CD14-positive monocyte (primary cell): ENCODE measurements at regions not wholly inside any gene's neighbourhood (a gene's known extent, or its start where the extent isn't known, plus 50 kb on each side); places are given as distances from the start of the nearest gene placed in this dataset.

ENCODE experiments used
- DNase-seq, 3 donors: peaks; one replicate each; pipeline ENCODE4 v3.0.0-alpha.2; 2011 to 2022
- H2AFZ ChIP-seq: 2 replicates; pipeline ENCODE4 v1.6.0; 2012; ENCODE audit warnings: mild to moderate bottlenecking, low read depth, low read length, inconsistent platforms; ENCODE audit not compliant: insufficient read depth, poor library complexity, severe bottlenecking
- H3K27ac ChIP-seq, 2 donors: 1 replicate in 1 of 2; 2 replicates in 1 of 2; pipeline ENCODE4 v1.5.1; 2012 to 2013; ENCODE audit warnings: low read length in 2 of 2, control low read depth in 1 of 2, inconsistent platforms in 1 of 2, low read depth in 1 of 2, mild to moderate bottlenecking in 1 of 2
- H3K27me3 ChIP-seq, 2 donors: one replicate each; pipeline versions ENCODE4 v1.6.0 to v1.6.1; 2011 to 2013; ENCODE audit warnings: low read length in 2 of 2; ENCODE audit not compliant: control insufficient read depth in 2 of 2, insufficient read depth in 2 of 2
- H3K36me3 ChIP-seq, 2 donors: replicated peaks in 1 of 2; 1 replicate in 1 of 2; 2 replicates in 1 of 2; pipeline versions ENCODE4 v1.5.1 to v1.6.1; 2012 to 2013; ENCODE audit warnings: low read length in 2 of 2, control low read depth in 1 of 2, inconsistent platforms in 1 of 2, mild to moderate bottlenecking in 1 of 2; ENCODE audit not compliant: insufficient read depth in 2 of 2, control insufficient read depth in 1 of 2
- H3K4me1 ChIP-seq, 2 donors: 1 replicate in 1 of 2; 2 replicates in 1 of 2; pipeline versions ENCODE4 v1.5.1 to v1.6.1; 2012 to 2013; ENCODE audit warnings: low read length in 2 of 2, control low read depth in 1 of 2, inconsistent platforms in 1 of 2, mild to moderate bottlenecking in 1 of 2, moderate library complexity in 1 of 2; ENCODE audit not compliant: insufficient read depth in 2 of 2, control insufficient read depth in 1 of 2
- H3K4me2 ChIP-seq: replicated peaks from 2 replicates; pipeline ENCODE3; 2012; ENCODE audit warnings: low read length, moderate library complexity, mild to moderate bottlenecking; ENCODE audit not compliant: poor library complexity, severe bottlenecking; ENCODE audit errors: extremely low read depth
- H3K4me3 ChIP-seq, 3 experiments: fragments of 200-600 bp in 1 of 3; sonication (generic) in 1 of 3; replicated peaks in 1 of 3; 1 replicate in 2 of 3; 2 replicates in 1 of 3; pipeline ENCODE4 v1.5.1; 2011 to 2013; ENCODE audit warnings: low read length in 3 of 3, mild to moderate bottlenecking in 3 of 3, control low read depth in 2 of 3, low read depth in 2 of 3, inconsistent platforms in 1 of 3, moderate library complexity in 1 of 3
- H3K79me2 ChIP-seq: 2 replicates; pipeline ENCODE4 v1.6.0; 2012; ENCODE audit warnings: mild to moderate bottlenecking, control low read depth, inconsistent platforms, low read length, moderate library complexity; ENCODE audit not compliant: insufficient read depth
- H3K9ac ChIP-seq: 2 replicates; pipeline ENCODE4 v1.6.0; 2017; ENCODE audit warnings: low read length, mild to moderate bottlenecking; ENCODE audit not compliant: insufficient read depth, poor library complexity, severe bottlenecking
- H3K9me3 ChIP-seq, 2 donors: replicated peaks in 1 of 2; 1 replicate in 1 of 2; 2 replicates in 1 of 2; pipeline versions ENCODE4 v1.5.1 to v1.6.1; 2012 to 2013; ENCODE audit warnings: low read length in 2 of 2, control low read depth in 1 of 2; ENCODE audit not compliant: control insufficient read depth in 1 of 2, insufficient read depth in 1 of 2
- H4K20me1 ChIP-seq: 2 replicates; pipeline ENCODE4 v1.6.0; 2012; ENCODE audit warnings: mild to moderate bottlenecking, low read length, control low read depth, moderate library complexity; ENCODE audit not compliant: insufficient read depth
- H3K27ac Mint-ChIP-seq, 7 donors: one replicate each; pipeline ENCODE4 v1.8.0; 2020; ENCODE audit warnings: mild to moderate bottlenecking in 7 of 7, mixed read lengths in 7 of 7, moderate library complexity in 6 of 7, inconsistent platforms in 2 of 7
- H3K27me3 Mint-ChIP-seq, 3 donors: one replicate each; pipeline ENCODE4 v1.8.0; 2021 to 2022; ENCODE audit warnings: low read depth in 3 of 3, mild to moderate bottlenecking in 3 of 3, mixed read lengths in 3 of 3, moderate library complexity in 3 of 3, inconsistent platforms in 1 of 3
- H3K36me3 Mint-ChIP-seq, 2 donors: one replicate each; pipeline ENCODE4 v1.8.0; 2020; ENCODE audit warnings: mixed read lengths in 2 of 2, inconsistent platforms in 1 of 2, mild to moderate bottlenecking in 1 of 2
- H3K4me1 Mint-ChIP-seq: one replicate; pipeline ENCODE4 v1.8.0; 2020; ENCODE audit warnings: mild to moderate bottlenecking, mixed read lengths
- H3K4me3 Mint-ChIP-seq, 2 donors: one replicate each; pipeline ENCODE4 v1.8.0; 2020; ENCODE audit warnings: mild to moderate bottlenecking in 2 of 2, mixed read lengths in 2 of 2, moderate library complexity in 1 of 2
- H3K9me3 Mint-ChIP-seq, 7 donors: one replicate each; pipeline ENCODE4 v1.8.0; 2020 to 2022; ENCODE audit warnings: mixed read lengths in 7 of 7, mild to moderate bottlenecking in 6 of 7, moderate library complexity in 6 of 7, inconsistent platforms in 2 of 7
- CTCF ChIP-seq: fragments of 200-600 bp; IDR thresholded peaks from one replicate; pipeline ENCODE4 v1.8.0; 2022; ENCODE audit warnings: antibody characterized with exemption, mild to moderate bottlenecking
- WGBS: methylation state at CpG from one replicate; pipeline ENCODE4 v1.1.5; 2013; ENCODE audit warnings: missing lambda C conversion rate; ENCODE audit not compliant: insufficient coverage; 5-methylcytosine and 5-hydroxymethylcytosine counted together
- intact Hi-C, 2 donors: fragments of 100-400 bp; cut with micrococcal nuclease; formaldehyde crosslinking; loops; one replicate each; pipeline versions ENCODE4 v1.15.0 to v1.15.1; 2023

GRCh38 chr2:137741784-137742362, 222.4 kb upstream of the HNMT start:
- Mint-ChIP-seq H3K4me3 (no peak overlapping the region), H3K9me3 (peaks cover 0 to 9% (median 2%) of the 10 kb centered on the region in 7 donors), H3K27ac (no peak overlapping the region), H3K36me3 (no peaks in the 10 kb centered on the region), H3K4me1 (no peaks in the 10 kb centered on the region), H3K27me3 (peaks cover 0 to 2% (median 0%) of the 10 kb centered on the region in 3 donors)
- Histone ChIP-seq H2AFZ (no peak overlapping the region), H3K27me3 (no peaks in the 10 kb centered on the region), H3K9ac (no peak overlapping the region), H3K4me3 (no peak overlapping the region), H3K9me3 (no peaks in the 10 kb centered on the region), H4K20me1 (no peaks in the 10 kb centered on the region), H3K79me2 (no peaks in the 10 kb centered on the region), H3K36me3 (no peaks in the 10 kb centered on the region), H3K27ac (no peak overlapping the region), H3K4me2 (no peak overlapping the region), H3K4me1 (no peaks in the 10 kb centered on the region)
- TF ChIP-seq CTCF = no peak
- DNase-seq = no peak
- intact Hi-C loops = no loop called here
- WGBS = 77% methylated on average over 2 of the region's 5 CpGs

GRCh38 chr2:137747509-137747908, 216.8 kb upstream of the HNMT start:
- Mint-ChIP-seq H3K4me3 (no peak overlapping the region), H3K36me3 (no peaks in the 10 kb centered on the region)

More at GRCh38 chr2:137747509-137747908, 216.8 kb upstream of the HNMT start:
- intact Hi-C loops = no loop called here
- H3K27ac Mint-ChIP-seq = no peak overlapping the region
- H3K4me1 Mint-ChIP-seq = no peaks in the 10 kb centered on the region
- no peak for TF ChIP-seq CTCF
- Histone ChIP-seq H3K9ac (no peak overlapping the region), H4K20me1 (no peaks in the 10 kb centered on the region), H3K36me3 (no peaks in the 10 kb centered on the region), H3K9me3 (no peaks in the 10 kb centered on the region), H2AFZ (no peak overlapping the region), H3K27ac (no peak overlapping the region), H3K27me3 (no peaks in the 10 kb centered on the region), H3K4me3 (no peak overlapping the region), H3K4me1 (no peaks in the 10 kb centered on the region), H3K79me2 (no peaks in the 10 kb centered on the region), H3K4me2 (no peak overlapping the region)
- DNase-seq = no peak
- peaks cover 0 to 8% (median 0%) of the 10 kb centered on the region in 7 donors for H3K9me3 Mint-ChIP-seq
- no peaks in the 10 kb centered on the region for H3K27me3 Mint-ChIP-seq
